Kidney epithelial cell (primary cell): ENCODE measurements at regions not wholly inside any gene's neighbourhood (a gene's known extent, or its start where the extent isn't known, plus 50 kb on each side); places are given as distances from the start of the nearest gene placed in this dataset.

Experiments used
- DNase-seq: peaks from one replicate; pipeline ENCODE4 v3.0.0-alpha.2; 2010; ENCODE audit warnings: low read depth
- H3K27me3 ChIP-seq: 2 replicates; pipeline ENCODE4 v1.6.0; 2011; ENCODE audit warnings: low read length; ENCODE audit not compliant: control insufficient read depth, insufficient read depth
- H3K36me3 ChIP-seq: 2 replicates; pipeline ENCODE4 v1.5.1; 2011; ENCODE audit warnings: low read length; ENCODE audit not compliant: control insufficient read depth, insufficient read depth
- H3K4me3 ChIP-seq: 2 replicates; pipeline ENCODE4 v1.5.1; 2011; ENCODE audit warnings: low read depth, mild to moderate bottlenecking, control low read depth, low read length
- CTCF ChIP-seq: IDR thresholded peaks from 2 replicates; pipeline ENCODE4 v1.5.1; 2011; ENCODE audit warnings: mild to moderate bottlenecking, moderate library complexity, low read length, control low read depth, inconsistent platforms; ENCODE audit not compliant: insufficient read depth, poor library complexity, severe bottlenecking

- H3K27me3 ChIP-seq, result no peaks in the 10 kb centered on the region
- TF ChIP-seq CTCF, result no peak
- no peaks in the 10 kb centered on the region for H3K36me3 ChIP-seq
Measured at GRCh38 chr7:34207810-34208209, 302.5 kb downstream of the BMPER start.

GRCh38 chr7:34208878-34209621 lies 303.7 kb downstream of the BMPER start:
- no peak for DNase-seq
- TF ChIP-seq CTCF, result no peak
- Histone ChIP-seq H3K36me3 (no peaks in the 10 kb centered on the region), H3K4me3 (no peak overlapping the region), H3K27me3 (no peaks in the 10 kb centered on the region)

More at GRCh38 chr7:34207810-34208209, 302.5 kb downstream of the BMPER start:
- no peak overlapping the region for H3K4me3 ChIP-seq
- no peak for DNase-seq

- H3K27me3 ChIP-seq, result no peaks in the 10 kb centered on the region
- DNase-seq, result no peak
- no peak overlapping the region for H3K4me3 ChIP-seq
- H3K36me3 ChIP-seq, result no peaks in the 10 kb centered on the region
- no peak for TF ChIP-seq CTCF
Measured at GRCh38 chr7:34211018-34211417, 305.7 kb downstream of the BMPER start.

- no peak for TF ChIP-seq CTCF
- no peaks in the 10 kb centered on the region for H3K36me3 ChIP-seq
- DNase-seq, result no peak
- H3K27me3 ChIP-seq, result no peaks in the 10 kb centered on the region
- no peak overlapping the region for H3K4me3 ChIP-seq
Measured at GRCh38 chr7:34217972-34218371, 312.6 kb downstream of the BMPER start.

GRCh38 chr7:34219153-34219718 lies 313.9 kb downstream of the BMPER start:
- no peak for TF ChIP-seq CTCF
- Histone ChIP-seq H3K4me3 (no peak overlapping the region), H3K27me3 (no peaks in the 10 kb centered on the region), H3K36me3 (no peaks in the 10 kb centered on the region)
- DNase-seq, result no peak

- Histone ChIP-seq H3K4me3 (no peak overlapping the region), H3K36me3 (no peaks in the 10 kb centered on the region), H3K27me3 (no peaks in the 10 kb centered on the region)
- TF ChIP-seq CTCF, result no peak
- no peak for DNase-seq
Measured at GRCh38 chr7:34220506-34221185, 315.3 kb downstream of the BMPER start.
